Osteocyte (in vitro differentiated cells): ENCODE measurements at regions not wholly inside any gene's neighbourhood (a gene's known extent, or its start where the extent isn't known, plus 50 kb on each side); places are given as distances from the start of the nearest gene placed in this dataset.

Source experiments
- DNase-seq: peaks from one replicate; pipeline ENCODE4 v3.0.0; 2021; ENCODE audit warnings: mixed read lengths; ENCODE audit not compliant: unreplicated experiment; ENCODE audit errors: extremely low spot score
- H3K27ac Mint-ChIP-seq: one replicate; pipeline ENCODE4 v1.8.0; 2021; ENCODE audit warnings: mild to moderate bottlenecking, mixed read lengths; ENCODE audit not compliant: unreplicated experiment
- H3K27me3 Mint-ChIP-seq: one replicate; pipeline ENCODE4 v1.8.0; 2021; ENCODE audit warnings: mixed read lengths; ENCODE audit not compliant: unreplicated experiment
- H3K36me3 Mint-ChIP-seq: one replicate; pipeline ENCODE4 v1.8.0; 2021; ENCODE audit warnings: mixed read lengths; ENCODE audit not compliant: unreplicated experiment
- H3K4me1 Mint-ChIP-seq: one replicate; pipeline ENCODE4 v1.8.0; 2021; ENCODE audit warnings: mixed read lengths; ENCODE audit not compliant: unreplicated experiment
- H3K4me3 Mint-ChIP-seq: one replicate; pipeline ENCODE4 v1.8.0; 2021; ENCODE audit warnings: mild to moderate bottlenecking, moderate library complexity, mixed read lengths; ENCODE audit not compliant: unreplicated experiment
- H3K9me3 Mint-ChIP-seq: one replicate; pipeline ENCODE4 v1.8.0; 2021; ENCODE audit warnings: mixed read lengths; ENCODE audit not compliant: unreplicated experiment
- TF ChIP-seq, protein P1 (sequence below): fragments of 200-600 bp; sonication (generic); IDR thresholded peaks from 2 replicates; pipeline ENCODE4 v1.5.0; 2021; ENCODE audit warnings: antibody characterized with exemption, mild to moderate bottlenecking, moderate library complexity

- H3K4me3 Mint-ChIP-seq, result no peak overlapping the region
- peaks cover 4% of the 10 kb centered on the region for H3K9me3 Mint-ChIP-seq
- TF ChIP-seq, protein P1, sequence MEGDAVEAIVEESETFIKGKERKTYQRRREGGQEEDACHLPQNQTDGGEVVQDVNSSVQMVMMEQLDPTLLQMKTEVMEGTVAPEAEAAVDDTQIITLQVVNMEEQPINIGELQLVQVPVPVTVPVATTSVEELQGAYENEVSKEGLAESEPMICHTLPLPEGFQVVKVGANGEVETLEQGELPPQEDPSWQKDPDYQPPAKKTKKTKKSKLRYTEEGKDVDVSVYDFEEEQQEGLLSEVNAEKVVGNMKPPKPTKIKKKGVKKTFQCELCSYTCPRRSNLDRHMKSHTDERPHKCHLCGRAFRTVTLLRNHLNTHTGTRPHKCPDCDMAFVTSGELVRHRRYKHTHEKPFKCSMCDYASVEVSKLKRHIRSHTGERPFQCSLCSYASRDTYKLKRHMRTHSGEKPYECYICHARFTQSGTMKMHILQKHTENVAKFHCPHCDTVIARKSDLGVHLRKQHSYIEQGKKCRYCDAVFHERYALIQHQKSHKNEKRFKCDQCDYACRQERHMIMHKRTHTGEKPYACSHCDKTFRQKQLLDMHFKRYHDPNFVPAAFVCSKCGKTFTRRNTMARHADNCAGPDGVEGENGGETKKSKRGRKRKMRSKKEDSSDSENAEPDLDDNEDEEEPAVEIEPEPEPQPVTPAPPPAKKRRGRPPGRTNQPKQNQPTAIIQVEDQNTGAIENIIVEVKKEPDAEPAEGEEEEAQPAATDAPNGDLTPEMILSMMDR, result no peak
- H3K27ac Mint-ChIP-seq, result no peak overlapping the region
- no peaks in the 10 kb centered on the region for H3K4me1 Mint-ChIP-seq
- no peak for DNase-seq
- H3K36me3 Mint-ChIP-seq, result no peaks in the 10 kb centered on the region
- H3K27me3 Mint-ChIP-seq, result no peaks in the 10 kb centered on the region
Observed at GRCh38 chr4:22637306-22637705, 55.4 kb upstream of the GBA3 start.
